K562 (cell line): ENCODE measurements at regions not wholly inside any gene's neighbourhood (a gene's known extent, or its start where the extent isn't known, plus 50 kb on each side); places are given as distances from the start of the nearest gene placed in this dataset.

Source experiments
- EHMT2 ChIP-seq: fragments of 450-650 bp; IDR thresholded peaks from 2 replicates; pipeline ENCODE4 v1.6.1; 2018; ENCODE audit warnings: antibody characterized with exemption
- HNRNPH1 ChIP-seq: fragments of 200-400 bp; formaldehyde crosslinking; optimal IDR thresholded peaks from 2 replicates; pipeline ENCODE3; 2017; ENCODE audit warnings: low read depth, mild to moderate bottlenecking, low read length, moderate library complexity
- RBM15 ChIP-seq: fragments of 200-400 bp; formaldehyde crosslinking; IDR thresholded peaks from 2 replicates; pipeline ENCODE4 v1.6.1; 2018; ENCODE audit warnings: mild to moderate bottlenecking, low read length, moderate library complexity; ENCODE audit not compliant: insufficient read depth
- TAF1 ChIP-seq: IDR thresholded peaks from 2 replicates; pipeline ENCODE4 v1.6.1; 2011; ENCODE audit warnings: mild to moderate bottlenecking, low read length, moderate library complexity; ENCODE audit not compliant: insufficient read depth, control insufficient read depth, severe bottlenecking; ENCODE audit errors: extremely low read depth
- YY1 ChIP-seq, 3 experiments: IDR thresholded peaks; 2 replicates each; pipeline ENCODE4 v1.6.1; 2011; ENCODE audit warnings: low read length in 2 of 3, mild to moderate bottlenecking in 2 of 3, moderate library complexity in 2 of 3, borderline replicate concordance in 1 of 3, control low read depth in 1 of 3, low read depth in 1 of 3; ENCODE audit not compliant: insufficient read depth in 3 of 3, insufficient replicate concordance in 2 of 3, control insufficient read depth in 1 of 3, insufficient read length in 1 of 3; ENCODE audit errors: extremely low read depth in 1 of 3
- ZNF224 ChIP-seq: sonication (generic); formaldehyde crosslinking; IDR thresholded peaks from 2 replicates; pipeline ENCODE4 v1.8.0; 2022; ENCODE audit warnings: mild to moderate bottlenecking, missing genetic modification reagents
- TF ChIP-seq, protein P1 (sequence below): fragments of 450-650 bp; IDR thresholded peaks from 2 replicates; pipeline ENCODE4 v1.6.1; 2017; ENCODE audit warnings: antibody characterized with exemption, mild to moderate bottlenecking
- TF ChIP-seq, protein P2 (sequence below): sonication (generic); formaldehyde crosslinking; IDR thresholded peaks from 2 replicates; pipeline ENCODE4 v1.8.0; 2023; ENCODE audit warnings: mild to moderate bottlenecking, missing genetic modification reagents
- TF ChIP-seq, protein P3 (sequence below): fragments of 450-650 bp; formaldehyde crosslinking; IDR thresholded peaks from 2 replicates; pipeline ENCODE4 v1.4.0; 2022; ENCODE audit warnings: missing genetic modification characterization

DNA sequence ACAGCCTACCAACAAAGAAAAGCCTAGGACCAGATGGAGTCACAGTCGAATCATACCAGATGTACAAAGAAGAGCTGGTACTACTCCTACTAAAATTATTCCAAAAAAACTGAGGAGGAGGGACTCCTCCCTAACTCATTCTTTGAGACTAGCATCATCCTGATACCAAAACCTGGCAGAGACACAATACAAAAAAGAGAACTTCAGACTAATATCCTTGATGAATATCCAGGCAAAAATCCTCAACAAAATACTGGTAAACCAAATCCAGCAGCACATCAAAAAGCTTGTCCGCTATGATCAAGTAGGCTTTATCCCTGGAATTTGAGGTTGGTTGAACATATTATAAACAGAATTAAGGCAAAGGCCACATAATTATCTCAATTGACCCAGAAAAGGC lies 900.4 kb upstream of the ARRDC3 start:
- no peak for TF ChIP-seq ZNF224
- TF ChIP-seq EHMT2, result no peak
- TF ChIP-seq, protein P1, sequence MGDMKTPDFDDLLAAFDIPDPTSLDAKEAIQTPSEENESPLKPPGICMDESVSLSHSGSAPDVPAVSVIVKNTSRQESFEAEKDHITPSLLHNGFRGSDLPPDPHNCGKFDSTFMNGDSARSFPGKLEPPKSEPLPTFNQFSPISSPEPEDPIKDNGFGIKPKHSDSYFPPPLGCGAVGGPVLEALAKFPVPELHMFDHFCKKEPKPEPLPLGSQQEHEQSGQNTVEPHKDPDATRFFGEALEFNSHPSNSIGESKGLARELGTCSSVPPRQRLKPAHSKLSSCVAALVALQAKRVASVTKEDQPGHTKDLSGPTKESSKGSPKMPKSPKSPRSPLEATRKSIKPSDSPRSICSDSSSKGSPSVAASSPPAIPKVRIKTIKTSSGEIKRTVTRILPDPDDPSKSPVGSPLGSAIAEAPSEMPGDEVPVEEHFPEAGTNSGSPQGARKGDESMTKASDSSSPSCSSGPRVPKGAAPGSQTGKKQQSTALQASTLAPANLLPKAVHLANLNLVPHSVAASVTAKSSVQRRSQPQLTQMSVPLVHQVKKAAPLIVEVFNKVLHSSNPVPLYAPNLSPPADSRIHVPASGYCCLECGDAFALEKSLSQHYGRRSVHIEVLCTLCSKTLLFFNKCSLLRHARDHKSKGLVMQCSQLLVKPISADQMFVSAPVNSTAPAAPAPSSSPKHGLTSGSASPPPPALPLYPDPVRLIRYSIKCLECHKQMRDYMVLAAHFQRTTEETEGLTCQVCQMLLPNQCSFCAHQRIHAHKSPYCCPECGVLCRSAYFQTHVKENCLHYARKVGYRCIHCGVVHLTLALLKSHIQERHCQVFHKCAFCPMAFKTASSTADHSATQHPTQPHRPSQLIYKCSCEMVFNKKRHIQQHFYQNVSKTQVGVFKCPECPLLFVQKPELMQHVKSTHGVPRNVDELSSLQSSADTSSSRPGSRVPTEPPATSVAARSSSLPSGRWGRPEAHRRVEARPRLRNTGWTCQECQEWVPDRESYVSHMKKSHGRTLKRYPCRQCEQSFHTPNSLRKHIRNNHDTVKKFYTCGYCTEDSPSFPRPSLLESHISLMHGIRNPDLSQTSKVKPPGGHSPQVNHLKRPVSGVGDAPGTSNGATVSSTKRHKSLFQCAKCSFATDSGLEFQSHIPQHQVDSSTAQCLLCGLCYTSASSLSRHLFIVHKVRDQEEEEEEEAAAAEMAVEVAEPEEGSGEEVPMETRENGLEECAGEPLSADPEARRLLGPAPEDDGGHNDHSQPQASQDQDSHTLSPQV, result no peak
- TF ChIP-seq HNRNPH1, result no peak
- TF ChIP-seq, protein P2, sequence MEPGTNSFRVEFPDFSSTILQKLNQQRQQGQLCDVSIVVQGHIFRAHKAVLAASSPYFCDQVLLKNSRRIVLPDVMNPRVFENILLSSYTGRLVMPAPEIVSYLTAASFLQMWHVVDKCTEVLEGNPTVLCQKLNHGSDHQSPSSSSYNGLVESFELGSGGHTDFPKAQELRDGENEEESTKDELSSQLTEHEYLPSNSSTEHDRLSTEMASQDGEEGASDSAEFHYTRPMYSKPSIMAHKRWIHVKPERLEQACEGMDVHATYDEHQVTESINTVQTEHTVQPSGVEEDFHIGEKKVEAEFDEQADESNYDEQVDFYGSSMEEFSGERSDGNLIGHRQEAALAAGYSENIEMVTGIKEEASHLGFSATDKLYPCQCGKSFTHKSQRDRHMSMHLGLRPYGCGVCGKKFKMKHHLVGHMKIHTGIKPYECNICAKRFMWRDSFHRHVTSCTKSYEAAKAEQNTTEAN (CRISPR knock-in tag), result no peak
- TF ChIP-seq TAF1, result no peak
- no peak for TF ChIP-seq RBM15
- TF ChIP-seq, protein P3, sequence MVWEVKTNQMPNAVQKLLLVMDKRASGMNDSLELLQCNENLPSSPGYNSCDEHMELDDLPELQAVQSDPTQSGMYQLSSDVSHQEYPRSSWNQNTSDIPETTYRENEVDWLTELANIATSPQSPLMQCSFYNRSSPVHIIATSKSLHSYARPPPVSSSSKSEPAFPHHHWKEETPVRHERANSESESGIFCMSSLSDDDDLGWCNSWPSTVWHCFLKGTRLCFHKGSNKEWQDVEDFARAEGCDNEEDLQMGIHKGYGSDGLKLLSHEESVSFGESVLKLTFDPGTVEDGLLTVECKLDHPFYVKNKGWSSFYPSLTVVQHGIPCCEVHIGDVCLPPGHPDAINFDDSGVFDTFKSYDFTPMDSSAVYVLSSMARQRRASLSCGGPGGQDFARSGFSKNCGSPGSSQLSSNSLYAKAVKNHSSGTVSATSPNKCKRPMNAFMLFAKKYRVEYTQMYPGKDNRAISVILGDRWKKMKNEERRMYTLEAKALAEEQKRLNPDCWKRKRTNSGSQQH (CRISPR knock-in tag), result no peak
- no peak for TF ChIP-seq YY1 (IDR thresholded peaks at IDR 0.05; ENCODE audit: borderline replicate concordance in 1 of 3, control insufficient read depth in 1 of 3, extremely low read depth in 1 of 3, insufficient read depth in 3 of 3, insufficient read length in 1 of 3, insufficient replicate concordance in 2 of 3, low read depth in 1 of 3, low read length in 2 of 3)
